Pulmonary artery endothelial cell (primary cell): ENCODE measurements at regions not wholly inside any gene's neighbourhood (a gene's known extent, or its start where the extent isn't known, plus 50 kb on each side); places are given as distances from the start of the nearest gene placed in this dataset.

ENCODE experiments used
- DNase-seq: peaks from one replicate; pipeline ENCODE4 v3.0.0-alpha.2; 2011; ENCODE audit warnings: low read depth, low spot score

GRCh38 chr1:38340409-38340808 lies 293.8 kb upstream of the POU3F1 start:
- DNase-seq, result no peak

- DNase-seq, result no peak
Measured at GRCh38 chr1:38337711-38338110, 291.1 kb upstream of the POU3F1 start.

- DNase-seq, result no peak
Measured at GRCh38 chr1:38336961-38337360, 290.4 kb upstream of the POU3F1 start.

GRCh38 chr1:38336301-38336923 lies 289.8 kb upstream of the POU3F1 start:
- DNase-seq, result no peak

DNA sequence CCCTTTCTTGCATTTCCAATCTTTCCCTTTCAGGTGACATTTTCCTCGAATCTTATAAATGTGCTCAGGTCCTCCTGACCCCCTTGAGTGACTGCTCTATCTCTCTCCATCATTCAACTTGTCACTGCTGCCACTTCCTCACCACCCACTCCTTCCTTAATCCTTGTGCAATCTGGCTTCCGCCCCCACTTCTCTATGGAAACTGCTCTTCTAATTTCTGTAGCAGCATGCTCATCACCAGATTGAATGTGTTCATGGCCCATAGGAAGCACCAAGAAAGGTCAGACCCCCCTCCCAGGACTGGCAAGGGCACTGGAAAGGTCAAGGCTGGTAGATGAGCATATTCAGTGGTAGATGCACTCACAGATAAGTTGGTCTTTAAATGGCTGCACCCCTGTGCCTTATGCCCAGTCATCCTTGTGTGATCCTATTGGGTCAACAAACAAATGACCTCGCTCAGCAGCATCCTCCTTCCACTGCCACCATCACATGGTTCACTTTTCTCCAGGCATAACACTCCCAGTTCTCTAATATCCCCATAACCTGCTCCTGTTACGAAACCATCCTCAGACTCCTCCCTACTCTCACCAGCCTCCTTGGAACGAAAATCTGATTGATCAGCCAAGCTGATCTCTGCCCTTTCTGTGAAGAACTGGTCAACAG lies 288.5 kb upstream of the POU3F1 start:
- no peak for DNase-seq

GRCh38 chr1:38332649-38333310 lies 286.2 kb upstream of the POU3F1 start:
- no peak for DNase-seq

DNA sequence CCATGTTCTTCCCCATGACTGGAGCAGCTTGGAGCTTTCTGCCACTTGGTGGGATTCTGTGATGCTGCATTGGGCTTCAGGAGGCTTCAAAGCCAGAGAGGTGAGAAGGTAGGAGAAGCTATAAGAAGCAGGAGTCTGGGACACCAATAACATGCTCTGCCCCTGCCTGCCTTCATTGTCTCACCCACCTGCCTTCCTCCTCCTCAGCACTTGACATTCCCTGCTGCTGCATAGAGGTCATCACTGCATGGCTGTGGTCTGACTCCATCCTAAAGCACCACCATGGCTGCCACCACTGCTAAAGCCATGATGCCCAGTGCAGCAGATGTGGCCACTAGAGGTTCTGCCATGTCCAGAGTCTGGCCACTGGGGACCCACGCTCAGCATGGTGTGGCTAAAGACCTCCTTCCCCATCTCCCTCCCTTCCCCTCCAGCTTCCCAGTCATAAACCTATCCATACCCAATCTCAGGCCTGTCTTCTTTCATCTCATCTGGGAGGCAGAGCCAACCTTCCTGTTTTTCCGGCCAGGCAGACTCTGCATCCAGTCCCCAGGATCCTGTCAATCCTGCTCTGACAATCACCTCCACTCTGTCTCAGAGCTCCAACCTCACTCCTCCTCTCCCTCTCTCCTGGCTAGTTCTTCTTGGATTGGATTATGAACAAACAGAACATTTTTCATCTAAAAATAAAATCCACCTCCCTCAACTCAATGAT lies 285.1 kb upstream of the POU3F1 start:
- no peak for DNase-seq

DNA sequence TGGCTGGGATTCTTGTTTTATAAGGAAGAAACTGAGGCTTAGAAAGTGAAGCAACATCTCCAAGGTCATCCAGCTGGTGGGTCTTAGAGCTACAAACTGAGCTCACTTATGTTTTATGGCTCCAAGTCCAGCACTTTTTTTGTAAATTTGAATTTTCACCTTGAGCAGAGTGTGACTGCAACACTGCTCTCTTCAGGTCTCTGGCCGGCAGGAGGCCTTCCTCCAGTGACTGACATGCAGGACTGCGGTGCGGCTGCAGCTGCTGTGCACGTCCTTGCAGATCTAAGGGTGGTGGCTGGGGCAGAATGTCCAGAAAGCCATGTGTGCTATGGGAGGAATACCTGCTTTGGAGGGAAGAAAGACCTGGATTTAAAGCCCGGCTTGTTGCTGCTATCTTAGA lies 284.2 kb upstream of the POU3F1 start:
- no peak for DNase-seq

DNA sequence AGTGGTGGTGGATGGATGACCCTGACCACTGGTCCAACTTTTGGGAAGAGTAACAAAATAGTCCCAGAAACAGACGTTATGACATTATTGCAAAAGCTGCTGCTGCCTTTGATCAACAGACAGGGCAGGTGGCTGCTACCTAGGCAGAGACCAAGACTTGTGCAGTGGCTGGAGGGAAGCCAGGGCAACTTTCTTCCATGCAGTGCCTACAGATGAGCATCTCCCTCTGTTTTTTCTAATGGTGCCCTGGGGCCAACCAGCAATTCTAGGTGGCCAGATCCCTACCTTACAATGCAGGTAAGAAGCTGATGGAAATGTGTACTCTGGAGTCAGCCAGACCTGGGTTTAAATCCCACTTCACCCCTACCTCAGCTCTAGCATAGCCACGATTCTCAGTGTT lies 283.1 kb upstream of the POU3F1 start:
- no peak for DNase-seq

DNA sequence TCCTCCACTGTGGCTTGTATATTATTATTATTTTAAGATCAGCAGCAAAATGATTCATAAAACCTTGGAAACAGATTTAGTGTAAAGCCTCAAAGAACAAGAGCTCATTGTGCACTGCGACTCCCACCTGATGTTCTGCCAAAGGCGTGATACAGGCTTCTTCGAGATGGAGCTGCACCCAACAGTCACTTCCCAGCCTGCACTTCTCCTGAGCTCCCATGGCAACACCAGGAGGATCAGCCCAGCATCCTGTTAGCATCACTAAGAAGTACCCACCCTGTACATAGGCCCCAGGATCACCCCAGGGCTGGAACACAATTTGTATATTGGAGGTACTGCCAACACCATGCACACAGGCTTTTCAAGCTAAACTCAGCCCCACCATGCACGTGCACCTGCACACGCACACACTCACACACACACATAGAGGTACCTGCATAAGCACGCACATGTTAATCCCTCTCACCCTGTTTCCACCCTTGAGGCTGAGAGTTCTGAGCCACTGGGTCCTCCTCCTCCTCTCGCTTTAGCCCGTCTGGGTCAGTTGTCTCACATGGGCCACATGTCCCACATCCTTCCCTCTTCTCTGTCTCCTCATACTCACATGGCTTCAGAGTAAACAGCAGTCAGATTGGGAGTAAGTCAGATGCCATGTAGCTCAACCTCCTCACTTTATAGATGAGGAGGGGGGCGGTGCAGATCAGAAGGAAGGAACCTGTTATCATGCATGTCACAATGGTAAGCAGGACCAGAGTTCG lies 281.9 kb upstream of the POU3F1 start:
- no peak for DNase-seq

DNA sequence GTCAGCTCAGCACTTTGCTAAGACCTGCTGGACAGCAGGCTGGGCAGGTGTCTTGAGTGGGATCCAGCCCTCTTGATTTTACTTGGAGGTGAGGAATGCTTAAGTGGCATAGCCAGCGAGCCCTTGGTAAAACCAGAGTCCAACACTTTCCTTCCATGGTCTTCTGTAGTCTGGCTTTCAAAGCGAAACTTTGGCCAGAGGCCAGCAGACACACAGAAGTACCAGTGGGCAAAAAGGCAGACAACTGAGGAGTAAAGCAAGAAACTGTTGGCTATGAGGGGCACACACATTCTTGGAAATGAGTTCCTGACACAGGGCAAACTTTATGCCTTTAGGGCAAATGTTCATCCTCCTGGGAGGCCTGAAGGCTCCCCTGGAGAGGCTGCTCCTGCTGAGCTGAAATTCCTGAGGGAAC lies 281.0 kb upstream of the POU3F1 start:
- DNase-seq, result no peak

DNA sequence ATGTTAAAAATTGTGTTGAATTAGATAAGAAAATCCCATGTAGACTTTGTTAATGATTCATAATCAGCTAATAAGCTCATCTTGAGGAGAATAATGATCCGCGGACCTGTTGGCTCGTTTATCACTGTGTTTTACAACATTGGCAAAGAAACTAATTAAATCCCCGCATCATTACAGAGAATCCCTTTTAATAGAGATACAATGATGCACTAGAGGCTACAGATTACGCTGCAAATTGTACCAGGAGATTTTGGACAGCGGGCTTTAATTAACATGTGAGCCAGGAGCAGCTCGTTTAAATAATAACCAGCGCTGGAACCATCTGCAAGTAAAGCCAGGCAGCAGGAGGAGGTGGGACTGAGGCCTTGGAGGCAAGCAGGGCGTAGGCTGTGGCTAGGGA lies 280.3 kb upstream of the POU3F1 start:
- DNase-seq, result no peak

GRCh38 chr1:38326135-38326534 lies 279.5 kb upstream of the POU3F1 start:
- no peak for DNase-seq

DNA sequence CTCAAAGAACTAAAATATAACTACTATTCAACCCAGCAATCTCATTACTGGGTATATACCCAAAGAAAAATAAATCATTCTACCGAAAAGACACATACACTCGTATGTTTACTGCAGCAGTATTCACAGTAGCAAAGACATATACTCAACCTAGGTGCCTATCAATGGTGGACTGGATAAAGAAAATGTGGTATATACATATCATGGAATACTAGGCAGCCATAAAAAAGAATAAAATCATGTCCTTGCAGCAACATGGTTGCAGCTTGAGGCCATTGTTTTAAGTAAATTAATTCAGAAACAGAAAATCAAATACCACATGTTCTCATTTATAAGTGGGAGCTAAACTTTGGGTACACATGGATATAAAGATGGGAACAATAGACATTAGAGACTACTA lies 266.2 kb upstream of the POU3F1 start:
- no peak for DNase-seq

GRCh38 chr1:38310079-38310478 lies 263.5 kb upstream of the POU3F1 start:
- no peak for DNase-seq

- DNase-seq, result no peak
Measured at GRCh38 chr1:38308780-38309179, 262.2 kb upstream of the POU3F1 start.

DNA sequence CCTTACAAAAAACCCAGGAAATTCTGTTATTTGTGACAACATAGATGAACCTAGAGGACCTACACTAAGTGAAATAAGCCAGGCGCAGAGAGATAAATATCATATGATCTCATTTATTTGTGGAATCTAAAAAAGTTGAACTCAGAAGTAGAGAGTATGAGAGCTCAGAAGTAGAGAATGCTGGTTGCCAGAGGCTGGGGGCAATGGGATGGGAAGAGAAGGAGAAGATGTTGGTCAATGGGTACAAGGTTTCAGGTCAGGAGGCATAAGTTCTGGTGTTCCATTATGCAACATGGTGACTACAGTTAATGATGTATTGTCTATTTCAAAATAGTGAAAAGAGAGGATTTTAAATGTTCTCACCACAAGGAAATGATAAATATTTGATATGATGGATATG lies 259.1 kb upstream of the POU3F1 start:
- no peak for DNase-seq

DNA sequence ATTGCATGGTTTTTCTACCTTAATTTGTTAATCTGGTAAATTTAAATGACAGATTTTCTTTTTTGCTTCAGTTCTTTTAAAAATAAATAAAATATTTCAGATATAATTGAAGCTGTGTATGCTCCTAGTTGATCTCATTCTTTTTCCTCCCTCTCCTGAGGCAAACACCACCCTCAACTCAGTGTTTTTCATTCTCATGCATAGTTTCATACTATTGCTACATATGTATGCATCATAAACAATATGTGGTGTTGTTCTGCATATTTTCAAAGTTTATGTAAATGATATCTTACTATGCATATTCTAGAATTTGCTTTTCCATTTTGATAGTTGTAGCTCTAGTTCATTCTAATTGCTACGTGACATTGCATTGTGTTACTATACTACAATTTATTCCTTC lies 257.2 kb upstream of the POU3F1 start:
- DNase-seq, result no peak

- DNase-seq, result no peak
Measured at GRCh38 chr1:38301040-38301439, 254.4 kb upstream of the POU3F1 start.

DNA sequence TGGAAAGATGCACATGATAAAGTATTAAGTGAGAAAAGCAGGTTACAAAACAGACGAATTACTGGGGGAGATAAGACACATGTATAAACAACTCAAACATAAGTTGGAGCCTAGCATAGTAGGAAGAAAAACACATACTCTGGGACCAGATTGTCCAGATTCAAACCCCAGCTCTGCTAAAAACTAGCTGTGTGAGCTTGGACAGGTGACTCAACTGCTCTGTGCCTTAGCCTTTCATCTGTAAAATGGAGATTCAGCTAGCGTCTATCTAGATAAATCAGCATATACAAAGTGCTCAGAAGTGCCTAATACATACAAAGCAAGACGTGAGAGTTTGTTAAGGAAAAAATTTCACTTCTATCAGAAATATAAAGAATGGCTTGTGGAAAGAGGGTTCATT lies 254.0 kb upstream of the POU3F1 start:
- no peak for DNase-seq

DNA sequence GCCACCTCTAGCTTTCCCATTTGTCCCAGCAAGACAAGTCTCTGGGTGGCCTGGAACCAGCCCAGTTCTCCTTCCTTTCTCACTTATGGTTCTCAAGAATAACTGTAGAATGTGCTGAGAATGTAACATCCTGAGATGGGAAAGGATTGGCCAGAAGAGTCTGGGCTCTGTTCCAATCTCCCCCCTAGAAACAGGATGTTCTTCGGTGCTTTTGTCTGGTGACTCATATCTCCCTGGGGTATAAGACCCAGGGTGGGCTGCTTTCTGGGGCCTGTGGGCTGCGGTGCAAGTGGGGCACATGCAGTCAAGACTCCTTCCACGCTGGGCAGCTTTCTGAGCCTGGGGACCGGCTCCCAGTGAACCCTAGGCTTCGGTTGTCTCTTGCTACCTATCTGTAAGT lies 251.2 kb upstream of the POU3F1 start:
- no peak for DNase-seq

GRCh38 chr1:38297246-38297645 lies 250.7 kb upstream of the POU3F1 start:
- DNase-seq, result no peak
